Panc1 (cell line): ENCODE measurements at regions not wholly inside any gene's neighbourhood (a gene's known extent, or its start where the extent isn't known, plus 50 kb on each side); places are given as distances from the start of the nearest gene placed in this dataset.

Source experiments
- SIN3A ChIP-seq: IDR thresholded peaks from 2 replicates; pipeline ENCODE4 v1.6.1; 2012; ENCODE audit warnings: low read depth, mild to moderate bottlenecking, low read length, moderate library complexity, borderline replicate concordance; ENCODE audit not compliant: insufficient read depth
- TF ChIP-seq, protein P1 (sequence below): fragments of 450-650 bp; IDR thresholded peaks from 2 replicates; pipeline ENCODE4 v1.5.1; 2017; ENCODE audit warnings: mild to moderate bottlenecking

- TF ChIP-seq, protein P1, sequence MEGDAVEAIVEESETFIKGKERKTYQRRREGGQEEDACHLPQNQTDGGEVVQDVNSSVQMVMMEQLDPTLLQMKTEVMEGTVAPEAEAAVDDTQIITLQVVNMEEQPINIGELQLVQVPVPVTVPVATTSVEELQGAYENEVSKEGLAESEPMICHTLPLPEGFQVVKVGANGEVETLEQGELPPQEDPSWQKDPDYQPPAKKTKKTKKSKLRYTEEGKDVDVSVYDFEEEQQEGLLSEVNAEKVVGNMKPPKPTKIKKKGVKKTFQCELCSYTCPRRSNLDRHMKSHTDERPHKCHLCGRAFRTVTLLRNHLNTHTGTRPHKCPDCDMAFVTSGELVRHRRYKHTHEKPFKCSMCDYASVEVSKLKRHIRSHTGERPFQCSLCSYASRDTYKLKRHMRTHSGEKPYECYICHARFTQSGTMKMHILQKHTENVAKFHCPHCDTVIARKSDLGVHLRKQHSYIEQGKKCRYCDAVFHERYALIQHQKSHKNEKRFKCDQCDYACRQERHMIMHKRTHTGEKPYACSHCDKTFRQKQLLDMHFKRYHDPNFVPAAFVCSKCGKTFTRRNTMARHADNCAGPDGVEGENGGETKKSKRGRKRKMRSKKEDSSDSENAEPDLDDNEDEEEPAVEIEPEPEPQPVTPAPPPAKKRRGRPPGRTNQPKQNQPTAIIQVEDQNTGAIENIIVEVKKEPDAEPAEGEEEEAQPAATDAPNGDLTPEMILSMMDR = no peak
- no peak for TF ChIP-seq SIN3A
Measured at GRCh38 chr4:133081246-133081645, 67.8 kb upstream of the PCDH10 start.
